NK-92 (cell line): ENCODE measurements at regions not wholly inside any gene's neighbourhood (a gene's known extent, or its start where the extent isn't known, plus 50 kb on each side); places are given as distances from the start of the nearest gene placed in this dataset.

Source experiments
- DNase-seq: peaks from one replicate; lab custom pipeline; 2025; ENCODE audit not compliant: unreplicated experiment; lab: John Stamatoyannopoulos, UW

DNA sequence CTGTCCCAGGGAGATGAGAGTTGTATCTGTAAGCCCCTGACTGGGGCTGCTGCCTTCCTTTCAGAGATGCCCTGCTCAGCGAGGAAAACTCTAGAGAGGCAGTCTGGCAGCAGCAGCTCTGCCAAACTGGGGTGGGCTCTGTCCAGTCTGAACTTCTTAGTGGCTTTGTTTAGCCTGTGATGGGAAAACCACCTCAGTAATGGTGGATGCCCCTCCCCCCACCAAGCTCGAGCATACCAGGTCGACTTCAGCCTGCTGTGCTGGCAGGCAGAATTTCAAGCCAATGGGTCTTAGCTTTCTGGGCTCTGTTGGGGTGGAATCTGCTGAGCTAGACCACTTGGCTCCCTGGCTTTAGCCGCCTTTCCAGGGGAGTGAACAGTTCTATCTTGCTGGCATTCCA, 218.3 kb downstream of the TUSC7 start:
- DNase-seq = no peak

DNA sequence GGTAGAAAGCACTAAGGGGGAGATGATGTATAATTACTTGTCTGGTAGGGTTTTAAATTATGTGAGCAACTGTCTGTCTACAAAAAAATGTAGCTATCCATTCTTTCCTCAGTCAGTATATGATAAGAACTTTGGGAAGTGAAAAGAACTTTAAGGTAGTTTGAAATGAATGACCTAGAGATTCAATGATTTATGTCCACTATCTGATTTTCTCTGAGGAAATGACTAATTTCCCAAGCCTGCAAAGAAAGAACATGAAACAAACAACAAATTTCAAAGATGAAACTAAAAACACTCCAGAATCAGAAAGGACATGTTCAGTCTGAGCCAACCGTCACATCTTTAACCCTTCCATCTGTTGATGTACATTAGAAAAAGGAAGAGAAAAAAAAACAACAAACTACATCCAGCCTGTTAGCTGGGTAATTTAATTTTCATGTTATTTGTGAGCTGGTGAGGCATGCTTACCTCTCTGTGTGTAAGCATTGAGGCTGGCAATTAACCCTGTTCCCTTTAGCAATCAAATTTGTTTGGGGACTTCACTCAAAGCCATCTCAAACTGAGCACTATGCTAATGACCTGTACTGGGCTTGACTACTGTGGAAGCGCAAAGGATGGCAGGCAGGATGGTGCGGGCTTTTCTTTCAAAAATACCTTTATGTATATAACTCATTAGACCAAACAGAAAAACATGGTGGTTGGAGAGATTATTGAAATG, 220.1 kb downstream of the TUSC7 start:
- no peak for DNase-seq

DNA sequence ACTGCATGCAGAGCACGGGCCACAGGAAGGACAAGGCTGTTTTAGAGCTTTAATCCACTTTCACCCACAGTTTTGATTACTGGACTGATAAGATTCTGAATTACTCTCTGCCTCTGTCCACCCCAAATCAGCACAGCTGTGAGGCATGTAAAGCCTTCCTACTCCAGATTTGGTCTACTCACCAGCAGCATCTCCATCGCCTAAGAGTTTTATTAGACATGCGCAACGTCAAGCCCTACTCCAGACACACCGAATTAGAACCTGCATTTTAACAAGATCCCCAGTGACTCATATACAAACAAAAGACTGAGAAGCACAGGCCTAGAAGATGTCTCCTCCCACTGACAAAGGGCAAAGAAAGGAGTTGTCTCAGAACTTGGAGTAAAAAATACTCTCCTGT, 221.2 kb downstream of the TUSC7 start:
- no peak for DNase-seq

DNA sequence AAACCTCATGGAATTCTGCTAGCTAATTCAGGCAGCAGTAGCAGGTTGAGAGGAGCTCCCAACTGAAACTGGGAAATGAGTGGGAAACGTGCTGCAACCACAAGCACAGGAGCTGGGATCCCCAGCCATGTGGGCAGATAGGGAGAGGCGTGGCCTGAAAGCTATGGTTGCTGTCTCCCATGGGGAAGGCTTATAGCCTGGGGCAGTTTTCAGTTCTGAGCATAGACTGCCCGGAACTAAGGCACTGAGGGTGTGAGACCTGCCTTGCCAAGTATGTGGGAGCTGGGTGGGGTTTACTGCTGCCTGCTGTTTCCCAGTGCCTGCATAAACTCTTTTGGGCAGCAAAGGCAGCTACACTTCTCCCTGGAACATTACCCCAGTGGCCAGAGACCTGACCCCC, 229.5 kb downstream of the TUSC7 start:
- DNase-seq = no peak

DNA sequence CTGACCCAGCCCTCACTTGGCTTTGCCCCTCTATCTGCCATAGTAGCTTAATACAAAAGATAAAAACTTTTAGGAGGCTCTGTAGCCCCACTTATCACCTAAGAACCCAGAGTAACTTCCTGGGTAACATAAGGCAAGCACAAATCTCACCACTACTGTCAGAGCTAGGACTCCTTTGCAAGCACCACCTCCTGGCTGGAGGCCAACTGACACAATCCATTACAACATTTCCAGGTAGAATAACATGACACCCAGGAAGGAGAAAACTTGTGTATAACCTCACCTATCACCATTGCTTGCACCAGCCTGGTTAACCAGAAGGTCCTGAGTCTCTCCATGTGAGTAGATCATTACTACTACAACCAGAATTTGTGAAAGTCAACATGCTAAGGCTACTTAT, 230.0 kb downstream of the TUSC7 start:
- DNase-seq = no peak

DNA sequence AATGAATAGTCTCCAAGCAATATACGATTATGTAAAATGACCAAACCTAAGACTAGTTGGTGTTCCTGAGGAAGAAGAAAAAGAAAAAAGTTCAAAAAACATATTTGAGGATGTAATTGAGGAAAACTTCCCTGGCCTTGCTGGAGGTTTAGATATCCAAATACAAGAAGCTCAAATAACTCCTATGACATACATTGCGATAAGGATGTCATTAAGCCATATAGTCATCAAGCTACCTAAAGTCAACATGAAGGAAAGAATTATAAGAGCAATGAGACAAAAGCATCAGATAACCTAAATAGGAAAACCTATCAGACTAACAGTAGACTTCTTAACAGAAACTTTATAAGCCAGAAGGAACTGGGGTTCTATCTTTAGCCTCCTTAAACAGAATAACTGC, 231.1 kb downstream of the TUSC7 start:
- DNase-seq = no peak

DNA sequence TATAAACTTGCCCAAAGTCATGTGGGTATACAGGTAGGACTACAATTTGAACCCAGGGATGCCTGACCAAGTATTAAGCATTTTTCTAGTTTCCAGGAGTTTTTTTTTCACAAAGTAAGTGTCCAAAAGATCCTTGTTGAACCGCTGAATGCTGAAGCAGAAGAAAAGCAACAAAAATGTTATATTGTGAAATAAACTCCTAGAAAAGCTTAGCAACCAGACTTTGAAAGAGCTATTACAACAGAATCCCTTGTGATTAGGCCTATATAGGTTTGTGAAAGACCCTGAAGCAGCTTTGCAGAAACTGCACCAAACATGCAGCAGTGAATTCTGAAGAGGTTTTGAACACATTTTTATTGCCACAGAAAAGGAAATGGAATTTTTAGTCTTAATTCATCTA, 236.8 kb downstream of the TUSC7 start:
- DNase-seq = no peak

DNA sequence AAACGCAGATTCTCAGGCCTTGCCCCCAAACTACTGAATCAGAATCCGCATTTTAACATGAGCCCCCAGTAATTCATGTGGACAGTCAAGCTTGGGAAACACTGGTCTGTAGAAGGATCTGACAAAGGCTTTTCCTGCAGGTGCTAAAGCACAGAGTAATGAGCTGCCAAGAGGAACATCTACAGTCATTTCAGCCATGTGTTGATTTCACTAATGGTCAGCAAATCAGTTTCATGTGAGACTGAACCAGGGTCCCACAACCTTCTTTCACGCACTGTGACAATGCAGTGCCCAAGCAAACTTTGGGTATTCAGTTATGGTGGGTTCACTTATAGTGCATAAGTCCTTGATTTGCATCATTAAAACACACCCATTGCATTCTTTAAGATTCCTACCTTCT, 237.6 kb downstream of the TUSC7 start:
- no peak for DNase-seq

DNA sequence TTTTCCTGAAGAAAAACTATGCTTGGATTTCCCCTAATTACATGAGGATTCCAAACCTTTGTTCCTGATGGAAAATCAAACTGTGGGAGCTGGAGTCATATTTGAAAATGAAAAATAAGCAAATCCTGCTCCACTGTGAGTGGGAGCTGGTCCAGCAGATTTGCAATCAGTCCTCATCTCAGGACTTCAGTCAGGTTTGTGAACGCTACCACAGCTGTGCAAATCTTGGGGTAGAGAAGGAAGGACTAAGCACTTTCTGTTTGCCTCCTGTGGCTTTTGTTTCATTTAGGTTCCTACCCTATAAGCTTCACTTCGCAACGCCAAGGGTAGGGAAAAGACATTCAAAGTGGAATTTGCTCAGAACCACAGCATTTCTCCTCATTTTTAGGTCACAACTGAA, 238.2 kb downstream of the TUSC7 start:
- no peak for DNase-seq

DNA sequence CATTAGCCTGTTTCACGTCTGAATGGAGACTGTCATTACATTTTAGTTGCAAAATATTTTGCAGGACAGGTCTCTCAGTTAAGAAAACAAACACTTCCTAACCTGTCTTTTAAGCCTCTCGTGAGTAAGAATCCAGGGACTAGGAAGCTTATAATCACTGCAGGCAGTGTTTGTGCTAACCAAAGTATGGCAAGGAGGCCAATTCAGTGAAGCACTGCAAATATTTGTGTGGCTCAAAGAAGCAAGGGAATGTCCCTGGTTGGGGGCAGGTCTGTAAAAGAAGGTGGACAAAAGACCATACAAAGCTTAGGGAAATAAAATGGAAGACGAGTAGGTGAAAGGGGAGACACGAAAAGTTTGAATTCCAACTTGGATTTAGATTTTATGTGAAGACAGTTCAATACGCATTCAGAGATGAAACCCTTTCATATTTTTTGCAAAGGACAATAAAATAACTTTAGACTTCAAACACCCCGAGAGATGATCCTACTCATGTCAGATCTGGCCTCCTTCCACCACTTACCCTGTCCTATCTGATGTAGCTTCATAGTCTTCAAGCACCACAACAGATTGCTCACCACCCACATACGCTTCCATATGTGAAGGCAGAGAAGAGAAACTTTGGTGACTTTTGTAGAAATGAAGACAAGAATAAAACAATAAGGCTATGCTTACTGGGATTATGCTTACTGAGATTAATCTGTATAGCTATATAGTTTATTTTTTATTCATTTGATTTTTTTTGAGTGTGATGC, 240.9 kb downstream of the TUSC7 start:
- DNase-seq = no peak

DNA sequence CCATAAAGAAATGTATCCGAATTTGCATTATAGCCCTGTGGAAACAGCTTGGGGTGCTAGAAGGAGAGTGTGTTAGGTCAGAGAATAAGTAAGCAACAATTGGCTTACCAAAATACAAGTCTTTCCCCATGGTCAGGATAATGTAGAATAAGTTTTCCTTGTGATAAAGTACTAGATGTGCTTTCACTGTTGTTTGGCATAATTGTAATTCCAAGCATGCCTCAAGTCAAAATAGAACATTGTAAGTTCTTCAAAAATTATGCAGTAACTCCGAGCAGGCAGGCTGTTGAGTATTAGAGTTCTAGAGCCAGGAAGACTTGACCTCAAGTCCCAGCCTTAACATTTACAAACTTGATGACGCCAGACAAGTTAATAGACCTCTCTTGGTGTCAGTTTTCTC, 242.0 kb downstream of the TUSC7 start:
- DNase-seq = no peak

DNA sequence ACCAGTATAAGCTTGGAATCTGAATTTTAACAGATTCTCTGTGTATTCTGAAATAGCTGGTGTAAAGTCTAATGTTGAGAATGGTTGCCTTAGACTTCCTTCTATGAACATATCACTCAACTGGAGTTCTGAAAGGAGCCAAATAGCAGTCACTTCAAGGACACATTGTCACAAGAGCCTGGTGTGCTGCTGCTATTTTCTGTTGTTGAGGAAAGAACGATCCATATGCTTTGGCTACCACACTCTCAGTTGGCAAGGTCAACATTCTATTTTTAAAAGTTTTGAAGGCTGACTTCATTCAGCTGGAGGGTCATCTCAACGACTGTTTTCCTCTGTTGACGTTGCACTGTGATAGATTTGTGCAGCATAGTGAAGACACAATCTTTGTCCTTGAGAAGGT, 248.7 kb downstream of the TUSC7 start:
- no peak for DNase-seq

DNA sequence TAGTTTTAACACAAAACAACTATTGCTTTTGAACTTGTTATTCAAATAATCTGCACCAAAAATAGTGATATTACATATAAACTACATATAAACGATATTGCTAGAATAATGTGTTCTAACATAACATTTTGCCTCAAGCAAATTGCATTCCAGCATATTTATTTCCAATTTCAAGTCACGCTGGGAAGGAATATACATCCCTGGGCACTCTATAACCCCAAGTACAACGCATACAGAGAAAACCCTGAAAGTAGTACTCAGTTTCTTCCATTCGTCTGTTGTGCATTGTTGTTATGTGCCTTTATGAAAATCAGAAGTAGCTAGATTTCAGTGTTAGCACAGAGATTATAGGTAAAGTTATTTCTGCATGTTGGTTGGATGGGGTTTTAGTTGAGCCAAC, 251.5 kb downstream of the TUSC7 start:
- DNase-seq = no peak

DNA sequence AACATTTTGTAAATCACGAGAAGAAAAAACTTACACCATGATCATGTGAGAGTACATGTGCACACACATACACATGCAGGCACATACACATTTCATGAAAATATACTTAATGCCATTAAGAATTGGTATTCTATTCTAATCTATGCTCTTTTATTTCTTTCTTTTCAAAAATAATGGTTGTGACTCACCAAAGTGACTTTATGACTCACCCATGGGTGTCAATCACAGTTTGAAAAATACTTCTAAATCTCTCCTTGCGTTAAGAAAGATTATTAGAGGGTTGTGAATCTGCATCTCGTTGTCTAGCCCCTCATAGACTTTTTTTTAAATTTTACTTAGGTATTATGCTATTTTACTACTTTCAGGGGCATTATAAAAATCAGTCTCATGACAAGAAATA, 254.2 kb downstream of the TUSC7 start:
- no peak for DNase-seq

DNA sequence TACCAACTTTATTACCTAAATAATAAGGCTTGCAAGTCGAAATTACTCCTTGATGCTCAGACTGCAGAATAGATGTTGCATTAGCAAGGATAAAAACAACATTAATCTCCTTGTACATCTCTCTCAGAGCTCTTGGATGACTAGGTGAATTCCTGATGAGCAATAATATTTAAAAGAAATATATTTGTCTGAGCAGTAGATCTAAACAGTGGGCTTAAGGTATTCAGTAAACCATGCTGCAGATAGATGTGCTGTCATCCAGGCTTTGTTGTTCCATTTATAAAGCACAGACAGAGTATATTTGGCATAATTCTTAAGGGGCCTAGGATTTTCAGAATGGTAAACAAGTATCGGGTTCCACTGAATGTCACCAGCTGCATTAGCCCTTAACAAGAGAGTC, 257.1 kb downstream of the TUSC7 start:
- no peak for DNase-seq

DNA sequence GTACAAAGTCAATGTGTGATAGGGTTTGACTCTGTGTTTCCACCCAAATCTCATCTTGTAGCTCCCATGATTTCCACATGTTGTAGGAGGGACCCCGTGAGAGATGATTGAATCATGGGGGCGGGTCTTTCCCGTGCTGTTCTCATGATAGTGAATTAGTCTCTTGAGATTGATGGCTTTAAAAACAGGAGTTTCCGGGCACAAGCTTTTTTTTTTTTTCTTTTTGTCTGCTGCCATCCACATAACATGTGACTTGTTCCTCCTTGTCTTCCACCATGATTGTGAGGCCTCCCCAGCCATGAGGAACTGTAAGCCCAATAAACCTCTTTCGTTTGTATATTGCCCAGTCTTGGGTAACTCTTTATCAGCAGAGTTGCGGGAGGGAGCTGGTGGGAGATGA, 259.6 kb downstream of the TUSC7 start:
- no peak for DNase-seq

DNA sequence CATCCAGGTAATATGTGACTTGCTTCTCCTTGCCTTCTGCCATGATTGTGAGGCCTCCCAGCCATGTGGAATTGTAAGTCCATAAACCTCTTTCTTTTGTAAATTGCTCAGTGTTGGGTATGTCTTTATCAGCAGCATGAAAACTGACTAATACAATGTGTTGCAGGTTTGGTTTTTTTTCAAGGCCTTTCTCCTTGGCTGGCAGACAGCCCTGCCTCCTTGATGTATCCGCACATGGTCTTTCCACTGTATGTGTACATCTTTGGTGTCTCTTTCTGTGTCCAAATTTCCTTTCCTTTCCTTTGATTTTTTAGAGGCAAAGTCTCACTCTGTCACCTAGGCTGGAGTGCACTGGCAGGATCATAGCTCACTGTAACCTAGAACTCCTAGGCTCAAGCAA, 260.1 kb downstream of the TUSC7 start:
- no peak for DNase-seq

DNA sequence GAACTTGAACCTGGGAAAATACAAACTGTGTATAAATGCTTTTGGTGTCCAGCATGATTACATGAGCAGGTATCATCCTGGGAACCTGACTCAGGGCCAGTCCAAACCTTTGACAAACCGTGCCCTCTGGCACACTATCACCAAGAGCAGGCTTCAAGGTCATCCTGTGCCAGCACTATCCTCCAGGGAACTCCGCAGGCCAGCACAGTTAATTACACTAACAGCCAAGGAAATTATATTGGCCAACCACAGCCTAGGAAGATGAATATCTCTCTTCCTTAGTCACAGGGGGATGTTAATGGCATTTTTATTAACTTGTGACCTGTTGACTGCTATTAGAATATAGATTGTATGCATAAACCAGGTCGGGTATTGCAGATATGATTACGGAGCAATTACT, 262.0 kb downstream of the TUSC7 start:
- no peak for DNase-seq

DNA sequence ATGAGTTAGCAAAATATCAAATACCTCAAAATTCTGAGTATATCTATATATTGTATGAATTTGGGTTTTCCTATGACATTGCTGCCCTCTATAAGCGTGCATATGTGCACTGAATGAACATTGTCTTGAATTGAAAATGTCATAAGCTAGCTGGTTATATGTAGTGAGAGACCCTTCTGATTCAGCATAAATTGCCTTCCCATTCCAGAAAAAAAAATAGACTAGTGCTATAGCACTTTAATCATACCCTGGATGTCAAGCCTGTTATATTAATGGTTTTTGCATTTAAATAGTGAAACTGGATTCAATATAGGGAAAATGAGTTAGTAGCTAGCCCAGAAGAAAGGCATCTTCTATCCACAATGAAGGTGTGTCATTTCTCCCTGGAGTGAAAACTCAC, 265.1 kb downstream of the TUSC7 start:
- DNase-seq = no peak

DNA sequence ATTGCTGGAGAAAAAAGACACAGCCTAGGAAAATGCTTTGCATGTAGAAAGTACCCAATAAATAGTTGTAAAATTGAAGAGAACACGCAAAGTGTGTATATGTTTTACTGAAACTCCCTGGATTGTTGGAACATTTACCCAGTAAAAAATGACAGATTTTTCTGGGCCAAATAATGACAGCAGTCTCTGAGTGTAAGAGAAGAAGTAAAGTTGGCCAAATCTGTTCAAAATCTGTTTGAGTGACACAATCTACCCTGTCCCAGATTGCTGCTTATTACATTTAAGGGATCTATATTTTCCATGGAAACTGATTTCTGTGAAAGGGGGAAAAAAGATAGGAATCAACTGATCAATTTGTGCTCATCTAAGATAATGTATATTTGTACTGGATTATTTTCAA, 267.9 kb downstream of the TUSC7 start:
- DNase-seq = no peak

DNA sequence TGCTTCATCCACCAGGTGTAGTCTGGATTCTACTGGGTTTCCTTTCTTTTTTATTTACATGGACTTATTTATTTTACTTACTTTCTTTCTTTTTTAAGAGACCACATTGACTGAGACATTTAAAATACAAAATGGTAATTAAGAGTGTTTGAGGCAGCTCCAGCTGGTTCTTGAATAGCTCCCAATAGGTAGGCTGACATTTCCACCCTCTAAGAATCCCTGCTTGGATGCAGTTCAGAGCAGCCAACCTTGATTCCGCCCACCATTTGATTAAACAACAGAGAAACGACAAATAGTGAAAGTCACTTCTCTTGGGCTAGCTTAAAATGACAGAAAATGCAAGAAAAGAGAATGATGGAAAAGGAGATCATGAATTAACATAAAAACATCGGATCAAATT, 270.5 kb downstream of the TUSC7 start:
- no peak for DNase-seq

DNA sequence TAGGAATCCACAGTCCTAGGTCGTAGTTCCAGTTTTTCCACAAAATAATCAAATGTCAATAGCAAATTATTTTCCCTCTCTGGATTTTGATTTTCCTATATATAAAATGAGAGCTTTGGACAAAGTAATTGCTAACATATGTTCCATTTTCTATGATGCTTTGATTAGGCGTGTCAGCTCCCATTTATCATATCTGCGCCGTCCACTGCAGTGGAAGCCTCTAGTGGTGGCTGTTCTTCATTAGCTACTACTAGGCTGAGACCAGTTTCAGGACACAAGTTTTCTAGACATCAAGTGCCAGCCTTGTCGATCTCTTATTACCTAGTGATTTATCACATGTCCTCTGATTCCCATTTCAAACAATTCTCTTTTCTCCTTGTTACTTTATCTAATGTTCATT, 271.5 kb downstream of the TUSC7 start:
- no peak for DNase-seq

DNA sequence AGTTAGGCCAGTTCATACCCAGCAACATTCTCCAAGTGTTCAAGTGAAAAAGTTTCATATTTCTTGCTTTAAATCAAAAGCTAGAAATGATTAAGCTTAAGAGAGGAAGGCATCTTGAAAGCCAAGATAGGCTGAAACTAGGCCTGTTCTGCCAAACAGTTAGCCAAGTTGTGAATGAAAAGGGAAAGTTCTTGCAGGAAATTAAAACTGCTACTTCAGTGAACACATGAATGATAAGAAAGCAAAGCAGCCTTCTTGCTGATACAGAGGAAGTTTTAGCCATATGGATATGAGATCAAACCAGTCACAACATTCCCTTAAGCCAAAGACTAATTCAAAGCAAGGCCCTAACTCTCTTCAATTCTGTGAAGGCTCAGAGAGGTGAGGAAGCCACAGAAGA, 274.7 kb downstream of the TUSC7 start:
- no peak for DNase-seq
